ENCODE measurements at regions not wholly inside any gene's neighbourhood (a gene's known extent, or its start where the extent isn't known, plus 50 kb on each side); places are given as distances from the start of the nearest gene placed in this dataset.

- H3K27ac ChIP-seq: no peak overlapping the region
- TF ChIP-seq ZFX (IDR thresholded peaks at IDR 0.05; ENCODE audit: borderline replicate concordance) (no peak), CTCF (IDR thresholded peaks at IDR 0.05) (no peak)
Observed at GRCh38 chr7:118492466-118492865, 268.0 kb downstream of the ANKRD7 start.

GRCh38 chr7:118496138-118496644 lies 271.7 kb downstream of the ANKRD7 start:
- no peak for TF ChIP-seq ZFX (IDR thresholded peaks at IDR 0.05; ENCODE audit: borderline replicate concordance)
- no peak for TF ChIP-seq CTCF (IDR thresholded peaks at IDR 0.05)
- no peak overlapping the region for H3K27ac ChIP-seq

- no peak overlapping the region for H3K27ac ChIP-seq
- TF ChIP-seq CTCF (IDR thresholded peaks at IDR 0.05): no peak
- TF ChIP-seq ZFX (IDR thresholded peaks at IDR 0.05; ENCODE audit: borderline replicate concordance): no peak
Observed at GRCh38 chr7:118502235-118502634, 277.7 kb downstream of the ANKRD7 start.

- TF ChIP-seq ZFX (IDR thresholded peaks at IDR 0.05; ENCODE audit: borderline replicate concordance) (no peak), CTCF (IDR thresholded peaks at IDR 0.05) (no peak)
- H3K27ac ChIP-seq: no peak overlapping the region
Observed at GRCh38 chr7:118511146-118511545, 286.6 kb downstream of the ANKRD7 start.

- TF ChIP-seq ZFX (IDR thresholded peaks at IDR 0.05; ENCODE audit: borderline replicate concordance) (no peak), CTCF (IDR thresholded peaks at IDR 0.05) (no peak)
- H3K27ac ChIP-seq: no peak overlapping the region
Observed at GRCh38 chr7:118517275-118517674, 292.8 kb downstream of the ANKRD7 start.

DNA sequence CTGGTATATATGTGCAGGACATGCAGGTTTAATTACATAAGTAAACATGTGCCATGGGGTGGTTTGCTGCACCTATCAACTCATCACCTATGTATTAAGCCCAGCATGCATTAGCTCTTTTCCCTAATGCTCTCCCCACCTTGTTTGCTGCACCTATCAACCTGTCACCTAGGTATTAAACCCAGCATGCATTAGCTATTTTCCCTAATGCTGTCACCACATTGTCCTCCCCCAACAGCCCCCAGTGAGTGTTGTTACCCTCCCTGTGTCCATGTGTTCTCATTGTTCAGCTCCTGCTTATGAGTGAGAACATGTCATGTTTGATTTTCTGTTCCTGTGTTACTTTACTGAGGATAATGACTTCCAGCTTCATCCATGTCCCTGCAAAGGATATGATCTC lies 300.5 kb downstream of the ANKRD7 start:
- H3K27ac ChIP-seq: no peak overlapping the region
- TF ChIP-seq CTCF (IDR thresholded peaks at IDR 0.05) (no peak), ZFX (IDR thresholded peaks at IDR 0.05; ENCODE audit: borderline replicate concordance) (no peak)

DNA sequence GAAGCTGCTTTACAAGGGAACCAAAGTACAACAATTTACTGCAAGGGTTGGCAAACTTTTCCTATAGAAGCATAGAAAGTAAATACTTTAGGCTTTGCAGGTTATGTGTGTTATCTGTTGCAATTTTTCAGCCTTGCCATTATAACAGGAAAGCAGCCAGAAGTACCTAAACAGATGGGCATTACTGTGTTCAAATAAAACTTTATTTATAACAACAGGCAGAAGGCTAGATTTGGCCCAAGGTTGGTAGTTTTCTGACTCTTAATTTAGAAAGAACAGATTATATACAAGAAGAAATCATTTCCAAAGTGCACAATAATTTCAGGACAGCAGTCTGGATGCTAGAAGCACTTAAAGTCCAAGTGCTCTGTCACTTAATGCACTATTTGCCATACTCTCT lies 307.1 kb downstream of the ANKRD7 start:
- TF ChIP-seq ZFX (IDR thresholded peaks at IDR 0.05; ENCODE audit: borderline replicate concordance): no peak
- TF ChIP-seq CTCF (IDR thresholded peaks at IDR 0.05): no peak
- no peak overlapping the region for H3K27ac ChIP-seq

Measured in 22Rv1 (cell line).